Islet precursor cell (in vitro differentiated cells): ENCODE measurements at regions not wholly inside any gene's neighbourhood (a gene's known extent, or its start where the extent isn't known, plus 50 kb on each side); places are given as distances from the start of the nearest gene placed in this dataset.
A peak's percentile ranks its signal among the peaks of the same experiment; 100 is the strongest.
"Not testable (repeated sequence)": the region's sequence is repeated elsewhere in the genome, so short reads cannot be mapped to it uniquely, and the experiment has no call there.

ENCODE experiments used
- DNase-seq: peaks from one replicate; pipeline ENCODE4 v3.0.0-alpha.2; 2018

- DNase-seq, result no peak
Measured at GRCh38 chr14:56002342-56002741, 115.9 kb upstream of the PELI2 start.

GRCh38 chr14:56002876-56003625, 115.2 kb upstream of the PELI2 start:
- DNase-seq, result no peak

- no peak for DNase-seq
Measured at GRCh38 chr14:56004323-56004722, 113.9 kb upstream of the PELI2 start.

GRCh38 chr14:56004786-56005185, 113.4 kb upstream of the PELI2 start:
- DNase-seq, result no peak

GRCh38 chr14:56005191-56006053, 112.8 kb upstream of the PELI2 start:
- no peak for DNase-seq

- DNase-seq, result not testable (repeated sequence)
Measured at GRCh38 chr14:56007491-56007890, 110.7 kb upstream of the PELI2 start.

GRCh38 chr14:56008150-56008549, 110.1 kb upstream of the PELI2 start:
- no peak for DNase-seq

- DNase-seq, result not testable (repeated sequence)
Measured at GRCh38 chr14:56008661-56009060, 109.5 kb upstream of the PELI2 start.

GRCh38 chr14:56023661-56024081, 94.5 kb upstream of the PELI2 start:
- no peak for DNase-seq

- no peak for DNase-seq
Measured at GRCh38 chr14:56025191-56025590, 93.0 kb upstream of the PELI2 start.

GRCh38 chr14:56026506-56026905, 91.7 kb upstream of the PELI2 start:
- DNase-seq, result no peak

- DNase-seq, result no peak
Measured at GRCh38 chr14:56027421-56027820, 90.8 kb upstream of the PELI2 start.

- no peak for DNase-seq
Measured at GRCh38 chr14:56027916-56028712, 90.1 kb upstream of the PELI2 start.

- peak; percentile 64 for DNase-seq
Measured at GRCh38 chr14:56036353-56036752, 81.9 kb upstream of the PELI2 start.

- no peak for DNase-seq
Measured at GRCh38 chr14:56040121-56040520, 78.1 kb upstream of the PELI2 start.

- DNase-seq, result no peak
Measured at GRCh38 chr14:56044196-56044595, 74.0 kb upstream of the PELI2 start.

- DNase-seq, result no peak
Measured at GRCh38 chr14:56046546-56046945, 71.7 kb upstream of the PELI2 start.

- no peak for DNase-seq
Measured at GRCh38 chr14:56046996-56047395, 71.2 kb upstream of the PELI2 start.

GRCh38 chr14:56049536-56049935, 68.7 kb upstream of the PELI2 start:
- no peak for DNase-seq

GRCh38 chr14:56055511-56055910, 62.7 kb upstream of the PELI2 start:
- DNase-seq, result no peak

GRCh38 chr14:56056031-56056430, 62.2 kb upstream of the PELI2 start:
- no peak for DNase-seq

GRCh38 chr14:56057071-56057741, 61.0 kb upstream of the PELI2 start:
- DNase-seq, result peak; percentile 65

GRCh38 chr14:56057767-56058166, 60.4 kb upstream of the PELI2 start:
- no peak for DNase-seq
